ENCODE measurements at regions not wholly inside any gene's neighbourhood (a gene's known extent, or its start where the extent isn't known, plus 50 kb on each side); places are given as distances from the start of the nearest gene placed in this dataset.
"Not testable (repeated sequence)": the region's sequence is repeated elsewhere in the genome, so short reads cannot be mapped to it uniquely, and the experiment has no call there.

- not testable (repeated sequence) for DNase-seq
Observed at GRCh38 chr6:14300189-14300588, 182.6 kb downstream of the CD83 start.

GRCh38 chr6:14300721-14301120 is 183.1 kb downstream of the CD83 start:
- DNase-seq = not testable (repeated sequence)

DNA sequence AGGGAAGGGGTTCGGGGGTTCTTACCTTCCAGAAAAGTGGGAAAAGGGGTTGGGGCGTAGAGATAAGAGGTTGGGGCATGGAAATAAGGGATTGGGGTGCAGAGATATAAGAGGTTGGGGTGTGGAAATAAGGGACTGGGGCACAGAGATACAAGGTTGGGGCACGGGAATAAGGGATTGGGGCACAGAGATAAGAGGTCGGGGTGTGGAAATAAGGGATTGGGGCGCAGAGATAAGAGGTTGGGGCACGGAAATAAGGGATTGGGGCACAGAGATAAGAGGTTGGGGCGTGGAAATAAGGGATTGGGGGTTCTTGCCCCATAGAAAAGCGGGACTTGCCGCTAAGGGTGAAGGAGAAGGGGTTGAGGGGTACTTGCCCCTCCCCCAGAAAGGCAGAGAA is 183.9 kb downstream of the CD83 start:
- DNase-seq = not testable (repeated sequence)

DNA sequence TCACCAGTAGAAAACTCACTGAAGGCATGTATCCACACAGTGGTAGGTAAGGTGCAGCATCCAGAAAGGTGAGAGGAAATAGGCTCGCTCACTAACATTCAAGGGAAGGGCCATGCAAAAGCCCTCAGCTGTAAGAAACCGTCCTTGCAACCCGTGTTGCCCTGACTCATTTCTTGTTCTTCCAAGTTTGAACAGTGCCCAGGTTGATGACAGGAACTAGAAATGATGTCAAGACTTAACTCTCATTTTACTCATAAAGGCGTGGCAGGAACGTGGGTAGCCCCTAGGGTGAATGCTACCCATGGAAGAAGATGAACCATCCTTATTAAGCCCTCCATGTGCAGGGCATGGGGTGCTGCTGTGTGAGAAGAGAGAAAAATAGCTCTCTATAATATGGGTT is 187.6 kb downstream of the CD83 start:
- peak; percentile 40 for DNase-seq

- no peak for DNase-seq
Observed at GRCh38 chr6:14305624-14306023, 188.1 kb downstream of the CD83 start.

GRCh38 chr6:14306151-14306906 is 188.8 kb downstream of the CD83 start:
- DNase-seq = no peak

DNA sequence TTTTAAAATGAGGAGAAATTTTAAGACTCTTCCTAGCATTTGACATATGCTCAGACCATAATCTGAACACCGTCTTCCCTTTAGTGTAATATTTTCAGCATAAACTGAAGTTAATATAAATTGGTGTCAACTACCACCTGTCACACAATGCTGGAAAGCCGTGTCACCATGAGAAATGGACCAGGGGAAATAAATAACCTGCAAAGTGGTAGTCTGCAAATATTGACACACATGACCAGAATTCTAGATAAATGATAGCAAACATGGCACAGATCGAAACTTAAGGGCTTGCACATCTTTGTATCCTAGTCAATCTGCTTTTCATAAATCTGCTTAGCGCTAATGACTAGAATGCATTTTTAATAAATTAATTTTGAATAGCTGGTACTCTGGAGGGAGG is 191.9 kb downstream of the CD83 start:
- no peak for DNase-seq

DNA sequence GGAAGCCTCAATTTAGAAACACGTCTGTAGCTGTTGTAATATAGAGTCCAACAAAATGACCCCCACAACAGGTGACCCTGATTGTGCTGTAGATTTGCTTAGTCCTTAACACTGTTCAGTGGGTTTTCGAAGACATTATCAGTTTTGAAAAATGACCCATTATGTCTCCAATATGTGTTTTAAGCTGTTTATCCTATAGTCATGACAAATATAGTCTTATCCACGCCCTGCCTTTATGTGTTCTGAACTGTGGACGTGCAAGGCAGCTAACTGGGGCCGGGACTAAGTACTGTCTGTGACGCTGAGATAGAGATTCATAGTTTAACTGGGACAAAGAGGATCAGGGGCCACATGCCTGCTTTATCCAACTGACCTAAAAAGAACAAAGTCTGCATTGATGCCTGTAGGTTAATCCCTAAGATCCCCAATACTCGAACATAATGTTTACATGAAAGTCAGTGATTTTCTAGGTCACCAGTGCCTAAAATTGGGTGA is 192.4 kb downstream of the CD83 start:
- DNase-seq = no peak

- DNase-seq = no peak
Observed at GRCh38 chr6:14310960-14311359, 193.4 kb downstream of the CD83 start.

DNA sequence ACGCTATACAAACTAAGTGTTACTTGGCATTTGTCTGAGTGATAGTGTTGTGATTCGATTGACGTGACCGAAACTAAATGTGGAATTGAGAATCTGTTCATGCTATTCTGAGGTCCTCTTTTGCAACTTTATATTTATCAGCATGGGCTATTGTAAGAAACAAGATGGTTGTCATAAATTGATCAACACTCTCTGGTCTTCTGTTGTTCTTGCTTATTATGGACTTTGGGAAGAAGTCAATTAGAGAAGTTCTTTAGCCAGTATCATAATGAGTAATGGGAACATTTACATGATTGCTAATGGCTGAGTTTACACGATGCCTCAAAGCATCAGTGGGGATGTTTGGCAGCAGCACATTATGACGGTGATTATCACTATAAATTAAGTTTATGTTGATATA is 195.0 kb downstream of the CD83 start:
- DNase-seq = no peak

DNA sequence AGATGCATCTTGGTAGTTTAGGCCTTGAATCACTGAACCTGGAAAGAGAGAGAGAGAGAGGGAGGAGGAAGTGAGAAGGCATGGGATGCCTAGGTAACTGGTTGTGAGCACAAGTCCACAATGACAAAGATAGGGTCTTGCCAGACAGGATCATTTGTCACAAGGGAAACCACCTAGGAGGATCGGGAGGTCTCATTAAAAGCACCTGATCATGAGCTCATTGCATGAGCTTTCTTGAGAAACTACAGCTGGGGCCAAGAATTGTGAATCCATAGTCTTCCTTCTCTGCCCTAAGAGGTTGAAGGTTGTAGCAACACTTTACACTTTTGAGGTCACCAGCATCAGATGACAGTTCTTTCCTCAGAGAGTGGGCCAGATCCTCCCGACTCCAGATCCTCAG is 195.7 kb downstream of the CD83 start:
- DNase-seq = no peak

GRCh38 chr6:14315353-14315752 is 197.8 kb downstream of the CD83 start:
- no peak for DNase-seq

- DNase-seq = peak; percentile 23
Observed at GRCh38 chr6:14316651-14317386, 199.2 kb downstream of the CD83 start.

- DNase-seq = no peak
Observed at GRCh38 chr6:14317387-14317970, 199.9 kb downstream of the CD83 start.

GRCh38 chr6:14320332-14320731 is 202.8 kb downstream of the CD83 start:
- no peak for DNase-seq

DNA sequence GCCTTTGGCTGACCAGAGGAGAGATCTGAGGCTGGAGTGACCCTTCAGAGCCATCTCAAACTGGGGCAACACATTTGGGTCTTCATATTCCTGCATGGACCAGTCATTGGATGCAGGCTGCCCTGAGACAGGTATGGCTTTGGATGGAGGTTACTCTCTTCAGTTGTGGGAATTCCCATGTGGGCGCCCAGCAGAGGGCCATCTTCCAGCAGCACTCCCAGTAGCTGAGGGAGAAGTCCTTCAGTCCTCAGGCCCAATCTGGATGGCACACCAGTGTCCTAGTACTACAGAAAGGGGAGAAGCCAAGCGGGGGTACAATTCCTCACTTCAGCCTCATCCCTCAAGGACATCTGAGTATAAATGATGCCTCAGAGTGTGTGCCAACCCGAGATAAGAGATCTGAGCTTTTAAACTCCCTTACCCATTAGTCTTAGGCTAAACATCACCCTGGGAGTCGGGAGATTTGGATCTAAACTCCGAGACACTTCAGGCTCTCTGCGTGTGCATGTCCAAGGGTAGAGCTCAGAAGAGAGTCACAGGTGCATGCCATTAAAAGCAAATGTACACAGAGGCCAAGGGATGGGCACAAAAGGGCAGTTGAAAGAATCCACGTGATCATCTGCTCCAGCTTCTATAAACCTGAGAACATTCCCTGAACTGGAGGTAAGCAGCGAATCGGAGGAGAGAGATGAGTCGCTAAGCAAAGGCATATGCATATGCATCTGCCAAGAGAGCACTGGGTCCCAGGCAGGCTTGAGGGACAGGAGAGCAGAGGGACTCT is 204.6 kb downstream of the CD83 start:
- no peak for DNase-seq

- no peak for DNase-seq
Observed at GRCh38 chr6:14322841-14323240, 205.3 kb downstream of the CD83 start.

- no peak for DNase-seq
Observed at GRCh38 chr6:14326774-14327173, 209.2 kb downstream of the CD83 start.

DNA sequence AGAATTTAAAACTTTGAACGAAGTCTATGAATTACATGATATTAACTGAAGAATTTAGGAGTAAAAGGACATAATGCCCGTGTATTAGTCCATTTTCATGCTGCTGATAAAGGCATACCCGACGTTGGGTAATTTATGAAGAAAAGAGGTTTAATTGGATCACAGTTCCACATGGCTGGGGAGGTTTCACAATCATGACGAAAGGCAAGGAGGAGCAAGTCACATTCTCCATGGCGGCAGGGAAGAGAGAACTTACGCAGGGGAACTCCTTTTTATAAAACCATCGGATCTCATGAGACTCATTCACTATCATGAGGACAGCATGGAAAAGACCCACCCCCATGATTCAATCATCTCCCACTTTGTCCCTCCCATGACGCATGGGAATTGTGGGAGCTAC is 210.6 kb downstream of the CD83 start:
- no peak for DNase-seq

GRCh38 chr6:14333556-14334305 is 216.2 kb downstream of the CD83 start:
- no peak for DNase-seq

DNA sequence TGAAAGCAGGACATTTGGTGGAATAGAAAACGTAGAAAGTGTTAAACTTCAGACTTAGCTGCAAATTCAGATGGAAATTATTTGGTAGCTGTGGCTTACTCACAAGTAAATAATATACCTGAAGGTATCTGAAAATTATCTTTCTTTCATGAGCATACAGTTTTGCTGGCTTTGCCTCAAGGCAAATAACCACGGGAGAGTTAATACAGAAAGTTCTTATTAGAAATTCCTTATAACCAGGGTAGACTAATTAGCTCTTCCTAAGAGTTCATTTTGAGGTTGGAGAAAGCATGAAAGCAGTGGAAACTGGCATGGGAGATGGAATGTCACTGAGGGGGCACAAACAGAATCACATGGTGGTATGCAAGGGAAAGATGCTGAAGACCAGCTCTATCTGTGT is 217.5 kb downstream of the CD83 start:
- DNase-seq = no peak

GRCh38 chr6:14337152-14337551 is 219.6 kb downstream of the CD83 start:
- DNase-seq = no peak
